Endothelial cell of umbilical vein (primary cell): ENCODE measurements at regions not wholly inside any gene's neighbourhood (a gene's known extent, or its start where the extent isn't known, plus 50 kb on each side); places are given as distances from the start of the nearest gene placed in this dataset.

ENCODE experiments used
- BruUV-seq: library from RNA; stranded (reverse); fragments of 400-500 nt; replicated peaks from 2 replicates; lab custom pipeline; 2021; lab: Mats Ljungman, UMichigan
- CTCF ChIA-PET: fragments of 300-600, 350-600 bp; sonication (Branson Sonifier 250); formaldehyde crosslinking; loops from one replicate; lab custom pipeline; 2021; ENCODE audit warnings: antibody characterized with exemption, inconsistent platforms; lab: Charles Lee
- POLR2A ChIA-PET: fragments of 300-600, 350-600 bp; sonication (Branson Sonifier 250); formaldehyde crosslinking; loops from one replicate; lab custom pipeline; 2021; ENCODE audit warnings: antibody characterized with exemption, inconsistent platforms; lab: Charles Lee
- DNase-seq: peaks from one replicate; pipeline ENCODE4 v3.0.0-alpha.2; 2011; ENCODE audit warnings: low read depth, low spot score
- FAIRE-seq: peaks from 2 replicates; lab custom pipeline; 2011; peaks lifted over from hg19 to GRCh38; lab: Jason Lieb, UNC
- H2AFZ ChIP-seq: 2 replicates; pipeline ENCODE4 v1.6.0; 2012; ENCODE audit warnings: low read depth, low read length, control low read depth, inconsistent platforms
- H3K27ac ChIP-seq: 2 replicates; pipeline ENCODE4 v1.5.1; 2011; ENCODE audit warnings: low read depth, mild to moderate bottlenecking, control low read depth, low read length, moderate library complexity; ENCODE audit not compliant: insufficient read depth
- H3K27me3 ChIP-seq, 2 experiments: 2 replicates each; pipeline versions ENCODE4 v1.6.0 to v1.6.1; 2011; ENCODE audit warnings: low read length in 2 of 2, mixed read lengths in 1 of 2; ENCODE audit not compliant: control insufficient read depth in 2 of 2, insufficient read depth in 2 of 2
- H3K36me3 ChIP-seq, 2 experiments: 2 replicates in 1 of 2; 3 replicates in 1 of 2; pipeline ENCODE4 v1.5.1; 2011; ENCODE audit warnings: low read length in 2 of 2, mild to moderate bottlenecking in 1 of 2, moderate library complexity in 1 of 2; ENCODE audit not compliant: control insufficient read depth in 2 of 2, insufficient read depth in 2 of 2; ENCODE audit errors: extremely low read depth in 1 of 2
- H3K4me1 ChIP-seq: 3 replicates; pipeline ENCODE4 v1.5.1; 2011; ENCODE audit warnings: mild to moderate bottlenecking, low read length; ENCODE audit not compliant: control insufficient read depth, insufficient read depth; ENCODE audit errors: extremely low read depth
- H3K4me2 ChIP-seq: 2 replicates; pipeline ENCODE4 v1.6.1; 2011; ENCODE audit warnings: low read length, control low read depth, mixed read lengths; ENCODE audit not compliant: insufficient read depth
- H3K4me3 ChIP-seq, 3 experiments: fragments of 200-600 bp in 1 of 3; sonication (generic), shearing (Covaris generic) in 1 of 3; replicated peaks in 1 of 3; 2 replicates each; pipeline ENCODE4 v1.5.1; 2011 to 2016; ENCODE audit warnings: control low read depth in 3 of 3, low read length in 3 of 3, mild to moderate bottlenecking in 2 of 3, inconsistent platforms in 1 of 3, low read depth in 1 of 3, moderate library complexity in 1 of 3; ENCODE audit not compliant: insufficient read depth in 1 of 3
- H3K79me2 ChIP-seq: 2 replicates; pipeline ENCODE4 v1.6.0; 2012; ENCODE audit warnings: low read length, inconsistent platforms; ENCODE audit not compliant: control insufficient read depth, insufficient read depth
- H3K9ac ChIP-seq: replicated peaks from 2 replicates; pipeline ENCODE3; 2011; ENCODE audit warnings: low read length, control low read depth; ENCODE audit not compliant: insufficient read depth; ENCODE audit errors: extremely low read depth
- H3K9me1 ChIP-seq: replicated peaks from 3 replicates; pipeline ENCODE4 v1.6.0; 2011; ENCODE audit warnings: mild to moderate bottlenecking, low read length; ENCODE audit not compliant: control insufficient read depth, insufficient read depth; ENCODE audit errors: extremely low read depth
- H3K9me3 ChIP-seq: replicated peaks from 2 replicates; pipeline ENCODE4 v1.5.1; 2012; ENCODE audit warnings: low read length, inconsistent platforms; ENCODE audit not compliant: control insufficient read depth, insufficient read depth
- H4K20me1 ChIP-seq: replicated peaks from 2 replicates; pipeline ENCODE3; 2011; ENCODE audit warnings: mild to moderate bottlenecking, low read length; ENCODE audit not compliant: control insufficient read depth, insufficient read depth; ENCODE audit errors: extremely low read depth
- CTCF ChIP-seq, 2 donors: IDR thresholded peaks; 1 replicate in 1 of 2; 2 replicates in 1 of 2; pipeline ENCODE4 v1.5.1; 2011; ENCODE audit warnings: low read length in 2 of 2, mild to moderate bottlenecking in 2 of 2, moderate library complexity in 2 of 2, control low read depth in 1 of 2, inconsistent platforms in 1 of 2, low read depth in 1 of 2; ENCODE audit not compliant: insufficient read depth in 1 of 2; ENCODE audit errors: extremely low read depth in 1 of 2
- EZH2 ChIP-seq: IDR thresholded peaks from 2 replicates; pipeline ENCODE4 v1.6.1; 2012; ENCODE audit warnings: borderline replicate concordance, low read depth, mild to moderate bottlenecking, moderate library complexity, low read length, inconsistent platforms; ENCODE audit not compliant: severe bottlenecking
- FOS ChIP-seq: IDR thresholded peaks from 2 replicates; pipeline ENCODE4 v1.6.1; 2011; ENCODE audit warnings: mild to moderate bottlenecking, low read length, moderate library complexity, borderline replicate concordance; ENCODE audit not compliant: insufficient read depth
- GATA2 ChIP-seq: IDR thresholded peaks from 2 replicates; pipeline ENCODE4 v1.7.0; 2011; ENCODE audit warnings: low read depth, mild to moderate bottlenecking, moderate library complexity, mixed read lengths, low read length; ENCODE audit not compliant: insufficient read length, insufficient read depth
- JUN ChIP-seq: IDR thresholded peaks from 2 replicates; pipeline ENCODE4 v1.6.1; 2011; ENCODE audit warnings: borderline replicate concordance, low read depth; ENCODE audit not compliant: insufficient read length, insufficient read depth
- MYC ChIP-seq: IDR thresholded peaks from one replicate; pipeline ENCODE4 v1.6.1; 2011; ENCODE audit warnings: mild to moderate bottlenecking, low read depth, low read length
- POLR2A ChIP-seq: IDR thresholded peaks from 2 replicates; pipeline ENCODE4 v1.6.1; 2012; ENCODE audit warnings: low read depth, mild to moderate bottlenecking, control low read depth, low read length
- POLR2AphosphoS5 ChIP-seq: IDR thresholded peaks from 2 replicates; pipeline ENCODE4 v1.6.1; 2012; ENCODE audit warnings: low read depth, mild to moderate bottlenecking, control low read depth, low read length, moderate library complexity; ENCODE audit not compliant: insufficient read depth
- dilution Hi-C: fragments of 300-500 bp; cut with MboI; formaldehyde crosslinking; loops from one replicate; pipeline ENCODE4 v1.15.0; 2019; ENCODE audit warnings: low sequenced_read_pairs; ENCODE audit not compliant: extremely low pct_ligation_motif_present
- intact Hi-C: fragments of 100-400 bp; cut with micrococcal nuclease; formaldehyde crosslinking; loops from one replicate; pipeline ENCODE4 v1.10.0; 2022
- TF ChIP-seq, protein P1 (sequence below): IDR thresholded peaks from 2 replicates; pipeline ENCODE4 v1.6.1; 2011; ENCODE audit not compliant: insufficient read depth, insufficient read length

DNA sequence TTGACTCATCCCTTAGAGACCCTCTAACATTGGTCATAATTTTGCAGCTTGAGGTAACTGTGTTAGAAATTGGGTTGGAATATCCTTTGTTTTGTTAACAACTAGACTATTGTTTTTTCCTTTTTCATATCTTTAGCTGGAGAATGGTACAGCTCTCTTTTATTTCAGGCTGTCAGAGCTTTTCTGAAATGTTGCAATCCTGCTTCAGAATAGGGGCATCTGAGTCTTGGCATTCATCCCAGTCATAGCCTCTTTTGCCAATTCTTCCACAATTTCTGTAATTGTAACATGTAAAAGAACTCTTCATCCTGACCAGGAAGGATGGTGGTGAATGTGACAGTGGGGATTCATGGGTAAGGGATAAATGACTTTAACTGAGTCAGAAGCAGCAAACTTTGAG lies 128.7 kb downstream of the FHIP1A start:
- Histone ChIP-seq H3K9me3 (no peaks in the 10 kb centered on the region), H3K36me3 (no peaks in the 10 kb centered on the region), H3K79me2 (no peaks in the 10 kb centered on the region), H3K9me1 (no peaks in the 10 kb centered on the region), H3K27ac (no peak overlapping the region), H3K27me3 (peaks cover 0 to 2% of the 10 kb centered on the region in 2 experiments), H3K4me3 (no peak overlapping the region), H3K4me1 (peaks cover 13% of the 10 kb centered on the region), H4K20me1 (no peaks in the 10 kb centered on the region), H3K4me2 (no peak overlapping the region), H2AFZ (no peak overlapping the region), H3K9ac (no peak overlapping the region)
- no peak for DNase-seq
- intact Hi-C loops (no loop called here), dilution Hi-C loops (no loop called here)
- no TSS peak for BruUV-seq
- CTCF ChIA-PET = interaction anchor here (0.8 kb wide), 1 partner anchor 10 kb away, joined by 3 read pairs; no protein-coding TSS in a partner anchor
- no peak for FAIRE-seq
- POLR2A ChIA-PET = no interaction called here
- TF ChIP-seq JUN (no peak), FOS (no peak), POLR2AphosphoS5 (no peak), POLR2A (no peak), CTCF (IDR thresholded peaks at IDR 0.05; ENCODE audit: extremely low read depth in 1 of 2, insufficient read depth in 1 of 2, low read depth in 1 of 2, low read length in 2 of 2) (no peak), MYC (no peak), EZH2 (no peak), GATA2 (no peak)
- TF ChIP-seq, protein P1, sequence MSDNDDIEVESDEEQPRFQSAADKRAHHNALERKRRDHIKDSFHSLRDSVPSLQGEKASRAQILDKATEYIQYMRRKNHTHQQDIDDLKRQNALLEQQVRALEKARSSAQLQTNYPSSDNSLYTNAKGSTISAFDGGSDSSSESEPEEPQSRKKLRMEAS = no peak
